HG03135 (cell line): ENCODE measurements at regions not wholly inside any gene's neighbourhood (a gene's known extent, or its start where the extent isn't known, plus 50 kb on each side); places are given as distances from the start of the nearest gene placed in this dataset.

Experiments
- ATAC-seq: cut with Tn5 transposase; IDR thresholded peaks from one replicate; pipeline ENCODE4 v1.9.1; 2021; ENCODE audit warnings: mild to moderate bottlenecking, moderate library complexity; ENCODE audit not compliant: unreplicated experiment

GRCh38 chr2:41707790-41708451 lies 339.9 kb upstream of the PKDCC start:
- ATAC-seq = no peak

- no peak for ATAC-seq
These were observed 337.9 kb upstream of the PKDCC start for GRCh38 chr2:41709702-41710599.

- no peak for ATAC-seq
These were observed 336.9 kb upstream of the PKDCC start for GRCh38 chr2:41710944-41711343.

- no peak for ATAC-seq
These were observed 336.1 kb upstream of the PKDCC start for GRCh38 chr2:41711736-41712135.

- ATAC-seq = no peak
These were observed 331.3 kb upstream of the PKDCC start for GRCh38 chr2:41716497-41716896.

GRCh38 chr2:41717839-41718238 lies 330.0 kb upstream of the PKDCC start:
- ATAC-seq = no peak

- ATAC-seq = no peak
These were observed 329.1 kb upstream of the PKDCC start for GRCh38 chr2:41718705-41719104.

- no peak for ATAC-seq
These were observed 328.1 kb upstream of the PKDCC start for GRCh38 chr2:41719756-41720155.

- ATAC-seq = peak; percentile 64
These were observed 327.2 kb upstream of the PKDCC start for GRCh38 chr2:41720331-41721251.

- no peak for ATAC-seq
These were observed 325.0 kb upstream of the PKDCC start for GRCh38 chr2:41722668-41723369.

GRCh38 chr2:41723526-41723925 lies 324.3 kb upstream of the PKDCC start:
- ATAC-seq = no peak

- ATAC-seq = no peak
These were observed 323.4 kb upstream of the PKDCC start for GRCh38 chr2:41724465-41724864.

GRCh38 chr2:41725901-41726300 lies 321.9 kb upstream of the PKDCC start:
- ATAC-seq = no peak

GRCh38 chr2:41726364-41726763 lies 321.5 kb upstream of the PKDCC start:
- no peak for ATAC-seq

- ATAC-seq = no peak
These were observed 320.7 kb upstream of the PKDCC start for GRCh38 chr2:41727152-41727551.

GRCh38 chr2:41727711-41728110 lies 320.1 kb upstream of the PKDCC start:
- no peak for ATAC-seq

- no peak for ATAC-seq
These were observed 319.0 kb upstream of the PKDCC start for GRCh38 chr2:41728788-41729338.

GRCh38 chr2:41729800-41730364 lies 317.9 kb upstream of the PKDCC start:
- ATAC-seq = no peak

GRCh38 chr2:41735006-41735405 lies 312.8 kb upstream of the PKDCC start:
- no peak for ATAC-seq

GRCh38 chr2:41735476-41735875 lies 312.3 kb upstream of the PKDCC start:
- ATAC-seq = no peak
